ENCODE measurements at regions not wholly inside any gene's neighbourhood (a gene's known extent, or its start where the extent isn't known, plus 50 kb on each side); places are given as distances from the start of the nearest gene placed in this dataset.

DNA sequence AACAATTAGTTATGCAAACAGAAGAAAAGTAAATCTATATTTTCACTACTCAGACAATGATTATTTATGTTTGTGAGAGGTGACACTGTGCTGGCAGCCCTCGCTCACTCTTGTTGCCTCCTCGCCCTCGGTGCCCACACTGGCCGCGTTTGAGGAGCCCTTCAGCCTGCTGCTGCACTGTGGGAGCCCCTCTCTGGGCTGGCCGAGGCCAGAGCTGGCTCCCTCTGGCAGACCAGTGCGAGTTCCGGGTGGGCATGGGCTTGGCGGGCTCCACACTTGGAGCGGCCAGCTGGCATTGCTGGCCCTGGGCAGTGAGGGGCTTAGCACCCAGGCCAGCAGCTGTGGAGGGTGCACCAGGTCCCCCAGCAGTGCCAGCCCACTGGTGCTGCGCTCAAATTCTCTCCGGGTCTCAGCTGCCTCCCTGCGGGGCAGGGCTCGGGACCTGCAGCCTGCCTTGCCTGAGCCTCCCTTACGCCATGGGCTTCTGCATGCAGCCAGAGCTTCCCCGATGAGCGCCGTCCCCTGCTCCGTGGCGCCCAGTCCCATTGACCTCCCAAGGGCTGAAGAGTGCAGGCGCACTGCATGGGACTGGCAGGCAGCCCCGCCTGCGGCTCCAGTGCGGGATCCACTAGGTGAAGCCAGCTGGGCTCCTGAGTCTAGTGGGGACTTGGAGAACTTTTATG is 902.6 kb downstream of the PDHA2 start:
- no peak for TF ChIP-seq ZNF274 (IDR thresholded peaks at IDR 0.05; ENCODE audit: low read depth, low read length)
- TF ChIP-seq SUZ12 (IDR thresholded peaks at IDR 0.05; ENCODE audit: extremely low read depth, insufficient read depth, insufficient read length) = no peak
